Right lobe of liver (tissue), 6 donors: ENCODE measurements at regions not wholly inside any gene's neighbourhood (a gene's known extent, or its start where the extent isn't known, plus 50 kb on each side); places are given as distances from the start of the nearest gene placed in this dataset.

Experiments used
- ATAC-seq, 4 donors: fragments of 200-7000 bp; cut with Tn5 transposase; one replicate each; pipeline ENCODE4 v1.9.1; 2020; ENCODE audit warnings: mild to moderate bottlenecking in 4 of 4, moderate library complexity in 4 of 4
- DNase-seq, 3 donors: peaks; one replicate each; pipeline ENCODE4 v3.0.0-alpha.2; 2020
- H3K27ac ChIP-seq, 3 donors: fragments of 200-600 bp; one replicate each; pipeline ENCODE4 v1.8.0; 2022
- H3K27me3 ChIP-seq, 2 donors: fragments of 200-600 bp; one replicate each; pipeline ENCODE4 v1.8.0; 2022
- H3K36me3 ChIP-seq, 4 donors: fragments of 200-600 bp; sonication (generic) in 1 of 4; one replicate each; pipeline versions ENCODE4 v1.5.1 to v1.8.0; 2017 to 2022; ENCODE audit warnings: control low read depth in 1 of 4
- H3K4me1 ChIP-seq, 4 donors: fragments of 200-600 bp; sonication (generic) in 1 of 4; one replicate each; pipeline versions ENCODE4 v1.5.1 to v1.8.0; 2017 to 2022; ENCODE audit warnings: control low read depth in 1 of 4
- H3K4me3 ChIP-seq, 3 donors: fragments of 200-600 bp; one replicate each; pipeline ENCODE4 v1.8.0; 2022
- H3K9me3 ChIP-seq, 4 donors: fragments of 200-600 bp; sonication (generic) in 1 of 4; one replicate each; pipeline versions ENCODE4 v1.5.1 to v1.8.0; 2017 to 2022; ENCODE audit warnings: control low read depth in 1 of 4
- CTCF ChIP-seq, 4 donors: fragments of 200-600 bp in 3 of 4; fragments of 450-650 bp in 1 of 4; IDR thresholded peaks; one replicate each; pipeline versions ENCODE4 v1.5.1 to v1.8.0; 2016 to 2022; ENCODE audit warnings: antibody characterized with exemption in 4 of 4, mild to moderate bottlenecking in 2 of 4
- POLR2A ChIP-seq: fragments of 450-650 bp; IDR thresholded peaks from one replicate; pipeline ENCODE4 v1.6.1; 2017; ENCODE audit warnings: antibody characterized with exemption, mild to moderate bottlenecking
- WGBS: methylation state at CpG from one replicate; pipeline ENCODE4 v1.1.6; 2018; ENCODE audit warnings: low coverage, low lambda C conversion rate; ENCODE audit not compliant: insufficient coverage; ENCODE audit errors: missing lambda C conversion rate; 5-methylcytosine and 5-hydroxymethylcytosine counted together
- intact Hi-C, 2 donors: fragments of 100-400 bp; cut with DNase I; formaldehyde crosslinking; loops; one replicate each; pipeline versions ENCODE4 v1.11.2 to v1.14.1; 2022
- donor health status: DM: no; HTN: yes; CAD: no.
- donor health status: DM: no; HTN: no; CAD: no.
- donor health status: DM: no; HTN: no; CAD: no.
- donor health status: DM: no; HTN: yes; CAD: no.
- donor health status: DM: no; HTN: yes; CAD: no.

GRCh38 chr9:8168916-8169438, 369.4 kb upstream of the DMAC1 start:
- no peak for DNase-seq
- Histone ChIP-seq H3K4me3 (no peak overlapping the region), H3K36me3 (no peaks in the 10 kb centered on the region), H3K27me3 (no peaks in the 10 kb centered on the region), H3K27ac (no peak overlapping the region), H3K4me1 (no peaks in the 10 kb centered on the region), H3K9me3 (no peaks in the 10 kb centered on the region)
- TF ChIP-seq CTCF (IDR thresholded peaks at IDR 0.05) (no peak), POLR2A (no peak)
- WGBS = 36% methylated on average over 2 of the region's 2 CpGs
- intact Hi-C loops = no loop called here
- ATAC-seq = no peak

GRCh38 chr9:8160787-8161186, 361.2 kb upstream of the DMAC1 start:
- WGBS = 83% methylated on average over 1 of the region's 1 CpG
- Histone ChIP-seq H3K27me3 (no peaks in the 10 kb centered on the region), H3K9me3 (no peaks in the 10 kb centered on the region), H3K4me1 (no peaks in the 10 kb centered on the region), H3K27ac (no peak overlapping the region), H3K36me3 (no peaks in the 10 kb centered on the region), H3K4me3 (no peak overlapping the region)
- ATAC-seq (no peak), DNase-seq (no peak)
- intact Hi-C loops = no loop called here
- no peak for TF ChIP-seq POLR2A
- TF ChIP-seq CTCF (IDR thresholded peaks at IDR 0.05) = no peak

GRCh38 chr9:8158574-8158973, 359.0 kb upstream of the DMAC1 start:
- Histone ChIP-seq H3K36me3 (no peaks in the 10 kb centered on the region), H3K27ac (no peak overlapping the region), H3K27me3 (no peaks in the 10 kb centered on the region), H3K4me3 (no peak overlapping the region), H3K9me3 (no peaks in the 10 kb centered on the region), H3K4me1 (no peaks in the 10 kb centered on the region)
- DNase-seq (no peak), ATAC-seq (no peak)
- TF ChIP-seq CTCF (IDR thresholded peaks at IDR 0.05) (no peak), POLR2A (no peak)
- 41% methylated on average over 2 of the region's 2 CpGs for WGBS
- intact Hi-C loops = no loop called here

- Histone ChIP-seq H3K4me3 (no peak overlapping the region), H3K27me3 (no peaks in the 10 kb centered on the region), H3K27ac (no peak overlapping the region), H3K9me3 (no peaks in the 10 kb centered on the region), H3K4me1 (no peaks in the 10 kb centered on the region), H3K36me3 (no peaks in the 10 kb centered on the region)
- DNase-seq = no peak
- no peak for TF ChIP-seq POLR2A
- TF ChIP-seq CTCF (IDR thresholded peaks at IDR 0.05) = no peak
- intact Hi-C loops = no loop called here
- ATAC-seq = no peak
- WGBS = 67% methylated on average over 3 of the region's 3 CpGs
These were observed 358.2 kb upstream of the DMAC1 start for GRCh38 chr9:8157683-8158324.
